ENCODE measurements at regions not wholly inside any gene's neighbourhood (a gene's known extent, or its start where the extent isn't known, plus 50 kb on each side); places are given as distances from the start of the nearest gene placed in this dataset.
"Not testable (repeated sequence)": the region's sequence is repeated elsewhere in the genome, so short reads cannot be mapped to it uniquely, and the experiment has no call there.

- Histone ChIP-seq H3K4me1 (no peaks in the 10 kb centered on the region), H3K9ac (no peak overlapping the region), H3K27me3 (peaks cover 30% of the 10 kb centered on the region), H3K4me3 (no peak overlapping the region), H3K4me2 (no peak overlapping the region), H3K36me3 (no peaks in the 10 kb centered on the region), H3K9me3 (peaks cover 6% of the 10 kb centered on the region; the same call in 1 of the 2 replicates), H3K27ac (no peak overlapping the region), H4K20me1 (0 out of 2 replicates have a peak, but pooled peaks cover 5% of the 10 kb centered on the region)
- no peak for TF ChIP-seq Cebpa-rat (IDR thresholded peaks at IDR 0.05)
Measured at GRCh38 chr7:32761451-32762205, 129.9 kb downstream of the KBTBD2 start.

GRCh38 chr7:32760755-32761154 lies 130.8 kb downstream of the KBTBD2 start:
- not testable (repeated sequence) for H3K4me3 ChIP-seq, H3K9me3 ChIP-seq, H3K36me3 ChIP-seq, H3K4me1 ChIP-seq, H4K20me1 ChIP-seq, H3K9ac ChIP-seq, H3K4me2 ChIP-seq, H3K27ac ChIP-seq
- H3K27me3 ChIP-seq, result peaks cover 30% of the 10 kb centered on the region

- H3K27me3 ChIP-seq, result peaks cover 30% of the 10 kb centered on the region
- not testable (repeated sequence) for H3K36me3 ChIP-seq
Measured at GRCh38 chr7:32759859-32760258, 131.7 kb downstream of the KBTBD2 start.

GRCh38 chr7:32753872-32754271 lies 137.7 kb downstream of the KBTBD2 start:
- H3K9me3 ChIP-seq, H3K4me1 ChIP-seq, H3K27ac ChIP-seq, H4K20me1 ChIP-seq, H3K4me3 ChIP-seq, H3K4me2 ChIP-seq, H3K27me3 ChIP-seq, H3K9ac ChIP-seq, H3K36me3 ChIP-seq: not testable (repeated sequence)

More at GRCh38 chr7:32759859-32760258, 131.7 kb downstream of the KBTBD2 start:
- not testable (repeated sequence) for H3K27ac ChIP-seq, H3K4me2 ChIP-seq, H3K9ac ChIP-seq, H4K20me1 ChIP-seq, H3K4me1 ChIP-seq, H3K4me3 ChIP-seq, H3K9me3 ChIP-seq

- H3K36me3 ChIP-seq, H3K4me1 ChIP-seq, H3K9ac ChIP-seq, H3K27me3 ChIP-seq, H3K4me2 ChIP-seq, H3K27ac ChIP-seq, H3K4me3 ChIP-seq, H4K20me1 ChIP-seq, H3K9me3 ChIP-seq: not testable (repeated sequence)
Measured at GRCh38 chr7:32748337-32748736, 143.2 kb downstream of the KBTBD2 start.

GRCh38 chr7:32747443-32748148 lies 144.0 kb downstream of the KBTBD2 start:
- H3K27ac ChIP-seq, H3K36me3 ChIP-seq, H3K27me3 ChIP-seq, H4K20me1 ChIP-seq, H3K4me3 ChIP-seq, H3K4me1 ChIP-seq, H3K4me2 ChIP-seq, H3K9me3 ChIP-seq, H3K9ac ChIP-seq: not testable (repeated sequence)

- not testable (repeated sequence) for H3K36me3 ChIP-seq, H3K4me2 ChIP-seq, H3K27me3 ChIP-seq, H3K9me3 ChIP-seq, H3K4me1 ChIP-seq, H4K20me1 ChIP-seq, H3K9ac ChIP-seq, H3K4me3 ChIP-seq, H3K27ac ChIP-seq
Measured at GRCh38 chr7:32741853-32742476, 149.6 kb downstream of the KBTBD2 start.

GRCh38 chr7:32739749-32740148 lies 151.8 kb downstream of the KBTBD2 start:
- not testable (repeated sequence) for H3K4me3 ChIP-seq, H3K4me2 ChIP-seq, H4K20me1 ChIP-seq, H3K27ac ChIP-seq, H3K36me3 ChIP-seq, H3K9me3 ChIP-seq, H3K27me3 ChIP-seq, H3K9ac ChIP-seq, H3K4me1 ChIP-seq

GRCh38 chr7:32738390-32738789 lies 153.2 kb downstream of the KBTBD2 start:
- not testable (repeated sequence) for H3K9ac ChIP-seq, H3K4me2 ChIP-seq, H3K4me3 ChIP-seq, H4K20me1 ChIP-seq, H3K9me3 ChIP-seq, H3K27ac ChIP-seq, H3K27me3 ChIP-seq, H3K36me3 ChIP-seq, H3K4me1 ChIP-seq

- H3K9me3 ChIP-seq, H3K4me1 ChIP-seq, H3K27me3 ChIP-seq, H4K20me1 ChIP-seq, H3K9ac ChIP-seq, H3K27ac ChIP-seq, H3K4me3 ChIP-seq, H3K36me3 ChIP-seq, H3K4me2 ChIP-seq: not testable (repeated sequence)
Measured at GRCh38 chr7:32732767-32733166, 158.8 kb downstream of the KBTBD2 start.

GRCh38 chr7:32729335-32729675 lies 162.3 kb downstream of the KBTBD2 start:
- not testable (repeated sequence) for H3K9ac ChIP-seq, H3K36me3 ChIP-seq, H3K27ac ChIP-seq, H3K4me1 ChIP-seq, H4K20me1 ChIP-seq, H3K9me3 ChIP-seq, H3K27me3 ChIP-seq
- Histone ChIP-seq H3K4me2 (peak overlapping the region; percentile 84), H3K4me3 (peak overlapping the region; percentile 85)

GRCh38 chr7:32728412-32729334 lies 162.9 kb downstream of the KBTBD2 start:
- not testable (repeated sequence) for H3K27me3 ChIP-seq, H3K36me3 ChIP-seq, H4K20me1 ChIP-seq, H3K4me1 ChIP-seq, H3K9me3 ChIP-seq
- Histone ChIP-seq H3K4me3 (peak overlapping the region; percentile 85), H3K4me2 (peak overlapping the region; percentile 84), H3K27ac (peak overlapping the region; percentile 76), H3K9ac (peak overlapping the region; percentile 78)

GRCh38 chr7:32727483-32728411 lies 163.8 kb downstream of the KBTBD2 start:
- H3K4me3 ChIP-seq, result peak overlapping the region; percentile 85
- H3K9ac ChIP-seq, result peak overlapping the region; percentile 78
- peak overlapping the region; percentile 76 for H3K27ac ChIP-seq
- H3K4me2 ChIP-seq, result peak overlapping the region; percentile 84
- H3K27me3 ChIP-seq, H4K20me1 ChIP-seq, H3K9me3 ChIP-seq, H3K4me1 ChIP-seq, H3K36me3 ChIP-seq: not testable (repeated sequence)
